SK-N-SH treated with all-trans-retinoic acid at 6 μM for 48 hours (cell line): ENCODE measurements at regions not wholly inside any gene's neighbourhood (a gene's known extent, or its start where the extent isn't known, plus 50 kb on each side); places are given as distances from the start of the nearest gene placed in this dataset.

Source experiments
- ATAC-seq: fragments of 200-7000 bp; cut with Tn5 transposase; 3 replicates; pipeline ENCODE4 v1.9.1; 2020; ENCODE audit warnings: mild to moderate bottlenecking, moderate library complexity
- ARNTL ChIP-seq: fragments of 450-650 bp; formaldehyde crosslinking; IDR thresholded peaks from 2 replicates; pipeline ENCODE4 v1.5.0; 2020; ENCODE audit warnings: low read depth, mild to moderate bottlenecking, moderate library complexity, borderline replicate concordance
- BACH2 ChIP-seq: fragments of 250-450 bp; sonication (Bioruptor Pico); IDR thresholded peaks from 2 replicates; pipeline ENCODE4 v1.9.0; 2021; ENCODE audit warnings: mild to moderate bottlenecking, borderline replicate concordance
- CSRNP3 ChIP-seq: fragments of 250-450 bp; sonication (Bioruptor Pico); IDR thresholded peaks from 2 replicates; pipeline ENCODE4 v1.5.1; 2021; ENCODE audit warnings: mild to moderate bottlenecking, moderate library complexity
- ESRRG ChIP-seq: fragments of 250-450 bp; sonication (Bioruptor Pico); IDR thresholded peaks from 2 replicates; pipeline ENCODE4 v1.6.1; 2021; ENCODE audit warnings: mild to moderate bottlenecking
- GLIS3 ChIP-seq: fragments of 250-450 bp; sonication (Bioruptor Pico); IDR thresholded peaks from 2 replicates; pipeline ENCODE4 v1.5.0; 2020; ENCODE audit warnings: mild to moderate bottlenecking, moderate library complexity
- ISL1 ChIP-seq: fragments of 250-450 bp; sonication (Bioruptor Pico); IDR thresholded peaks from 2 replicates; pipeline ENCODE4 v2.1.2; 2022; ENCODE audit warnings: mild to moderate bottlenecking, moderate library complexity
- OSR1 ChIP-seq: fragments of 250-450 bp; sonication (Bioruptor Pico); IDR thresholded peaks from 2 replicates; pipeline ENCODE4 v1.8.0; 2022; ENCODE audit warnings: moderate library complexity, mild to moderate bottlenecking, inconsistent platforms
- PATZ1 ChIP-seq: fragments of 250-450 bp; sonication (Bioruptor Pico); IDR thresholded peaks from 2 replicates; pipeline ENCODE4 v1.8.0; 2020; ENCODE audit warnings: mild to moderate bottlenecking, moderate library complexity, borderline replicate concordance
- POU6F1 ChIP-seq: fragments of 250-450 bp; sonication (Bioruptor Pico); IDR thresholded peaks from 2 replicates; pipeline ENCODE4 v1.8.0; 2021; ENCODE audit warnings: low read depth, mild to moderate bottlenecking, moderate library complexity, borderline replicate concordance
- PPARA ChIP-seq: fragments of 250-450 bp; sonication (Bioruptor Pico); IDR thresholded peaks from 2 replicates; pipeline ENCODE4 v1.5.0; 2020; ENCODE audit warnings: mild to moderate bottlenecking, borderline replicate concordance
- RARB ChIP-seq: fragments of 250-450 bp; sonication (Bioruptor Pico); IDR thresholded peaks from 2 replicates; pipeline ENCODE4 v1.8.0; 2021; ENCODE audit warnings: mild to moderate bottlenecking, moderate library complexity
- SNAI2 ChIP-seq: fragments of 250-450 bp; sonication (Bioruptor Pico); IDR thresholded peaks from 2 replicates; pipeline ENCODE4 v1.5.0; 2020; ENCODE audit warnings: mild to moderate bottlenecking, moderate library complexity
- TCF4 ChIP-seq: fragments of 250-450 bp; sonication (Bioruptor Pico); IDR thresholded peaks from 2 replicates; pipeline ENCODE4 v1.8.0; 2021; ENCODE audit warnings: mild to moderate bottlenecking, moderate library complexity, borderline replicate concordance
- ZC3H10 ChIP-seq: fragments of 250-450 bp; sonication (Bioruptor Pico); IDR thresholded peaks from 2 replicates; pipeline ENCODE4 v1.5.1; 2021; ENCODE audit warnings: mild to moderate bottlenecking, moderate library complexity
- ZFP3 ChIP-seq: fragments of 250-450 bp; sonication (Bioruptor Pico); IDR thresholded peaks from 2 replicates; pipeline ENCODE4 v1.5.0; 2020; ENCODE audit warnings: mild to moderate bottlenecking, moderate library complexity
- ZNF565 ChIP-seq: fragments of 450-650 bp; formaldehyde crosslinking; conservative IDR thresholded peaks from 2 replicates; pipeline ENCODE4 v1.5.0; 2020; ENCODE audit warnings: low read depth, mild to moderate bottlenecking, moderate library complexity
- ZNF70 ChIP-seq: fragments of 450-650 bp; formaldehyde crosslinking; IDR thresholded peaks from 2 replicates; pipeline ENCODE4 v1.5.0; 2020; ENCODE audit warnings: mild to moderate bottlenecking, moderate library complexity
- ZNF8 ChIP-seq: fragments of 450-650 bp; formaldehyde crosslinking; IDR thresholded peaks from 2 replicates; pipeline ENCODE4 v1.5.0; 2020; ENCODE audit warnings: mild to moderate bottlenecking, moderate library complexity
- TF ChIP-seq, protein P1 (sequence below): fragments of 250-450 bp; sonication (Bioruptor Pico); IDR thresholded peaks from 2 replicates; pipeline ENCODE4 v1.5.1; 2020; ENCODE audit warnings: low read depth, mild to moderate bottlenecking, moderate library complexity

DNA sequence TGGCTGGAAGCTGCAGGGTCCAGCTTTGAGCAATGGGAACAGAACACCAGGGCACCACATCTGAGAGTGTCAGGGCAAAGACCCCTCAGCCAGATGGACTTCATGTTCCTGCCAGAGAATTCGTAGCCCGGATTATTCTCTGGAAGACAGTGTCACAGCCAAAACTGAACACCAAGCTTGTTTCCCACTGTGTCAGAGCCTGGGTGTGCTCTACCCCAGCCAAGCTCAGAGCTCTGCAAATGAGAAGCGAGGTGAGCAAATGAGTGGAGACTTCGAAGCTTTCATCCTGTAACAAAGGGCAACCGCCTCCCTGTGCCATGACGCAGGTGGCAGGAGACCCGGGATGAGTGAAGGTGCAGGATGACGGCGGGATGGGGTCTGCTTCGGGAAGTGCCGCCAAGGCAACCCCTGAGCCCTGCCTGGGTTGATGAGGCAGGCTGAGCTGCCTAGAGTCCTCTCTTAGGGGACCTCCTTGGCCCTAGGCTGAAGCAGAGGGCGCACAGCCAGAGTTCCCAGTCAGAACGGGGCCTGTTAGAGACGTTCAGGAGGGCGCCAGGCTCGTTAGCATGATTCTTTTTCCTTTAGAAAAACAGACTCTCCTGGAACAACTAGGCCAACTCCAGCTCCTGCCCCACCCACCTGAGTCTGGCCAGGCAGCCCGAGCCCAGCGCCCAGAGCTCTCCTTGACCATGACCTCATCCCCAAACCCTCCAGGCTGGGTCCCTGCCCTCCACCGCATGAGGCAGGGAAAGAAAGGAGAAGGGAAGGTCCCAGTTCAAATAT is 187.7 kb downstream of the SOD2 start (continued):
- TF ChIP-seq CSRNP3 (CRISPR knock-in tag), result no peak
- TF ChIP-seq, all 23 proteins: peak for 0

DNA sequence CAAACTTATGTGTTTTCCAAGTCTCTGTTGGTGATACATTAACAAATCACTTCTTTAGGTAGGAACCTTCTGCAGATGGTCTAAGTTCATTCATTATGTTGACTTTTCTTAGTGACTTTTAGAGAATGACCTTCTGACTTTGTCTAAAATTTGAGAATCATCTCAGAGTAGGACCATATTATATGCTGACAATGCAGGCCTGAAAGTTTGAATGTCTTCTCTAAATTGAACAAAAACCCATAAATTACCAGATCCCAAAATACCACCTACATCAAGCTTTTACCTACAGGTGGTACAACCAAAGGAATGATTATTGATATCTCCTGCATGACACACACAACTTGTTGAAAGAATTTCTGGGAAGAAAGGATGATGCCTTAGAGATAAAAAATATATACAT is 191.5 kb downstream of the SOD2 start:
- no peak for ATAC-seq
- TF ChIP-seq ZNF8 (CRISPR knock-in tag), result no peak
- TF ChIP-seq SNAI2 (CRISPR knock-in tag), result no peak

DNA sequence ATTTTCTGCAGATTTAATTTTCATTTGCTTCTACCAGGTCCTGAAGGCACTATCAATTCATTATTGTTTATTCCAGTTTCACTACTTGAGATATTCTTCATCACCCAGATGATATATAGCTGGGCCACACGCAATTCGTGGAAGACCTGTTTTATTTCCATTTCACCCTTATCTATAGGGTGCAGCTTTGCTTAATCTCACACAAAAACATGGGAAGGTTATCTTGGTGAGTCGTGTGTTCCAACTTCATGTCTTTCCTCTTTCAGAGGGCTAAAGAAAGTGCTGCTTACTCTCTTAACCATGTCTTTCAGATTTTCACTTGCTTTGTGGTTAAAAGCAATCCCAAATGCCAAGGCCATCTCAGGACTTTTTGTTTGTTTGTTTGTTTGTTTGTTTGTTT is 194.0 kb downstream of the SOD2 start:
- no peak for ATAC-seq
- TF ChIP-seq GLIS3 (no peak), ARNTL (CRISPR knock-in tag) (no peak), PPARA (no peak), OSR1 (CRISPR knock-in tag) (no peak), BACH2 (no peak), ZFP3 (CRISPR knock-in tag) (no peak), POU6F1 (CRISPR knock-in tag) (no peak), ZNF8 (CRISPR knock-in tag) (no peak), ZNF70 (CRISPR knock-in tag) (no peak), ESRRG (CRISPR knock-in tag) (no peak), ZNF565 (no peak), TCF4 (CRISPR knock-in tag) (no peak)

DNA sequence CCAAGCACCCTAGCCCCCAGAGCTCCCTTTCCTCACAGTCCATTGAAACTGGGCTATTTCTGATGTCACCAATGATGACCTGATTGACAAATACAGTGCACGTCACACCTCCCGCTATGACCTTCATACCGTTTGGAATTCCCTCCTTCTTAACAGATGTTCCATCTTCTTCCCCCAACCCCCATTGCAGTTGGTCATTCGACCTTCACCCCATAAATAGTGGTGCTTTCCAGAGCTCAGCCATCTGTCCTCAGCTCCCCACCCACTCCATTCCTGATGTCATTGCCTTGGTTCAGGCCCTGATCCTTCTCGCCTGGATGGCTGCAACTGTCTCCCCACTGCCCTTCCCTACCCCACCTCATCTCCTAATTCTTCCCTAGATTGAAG is 198.5 kb downstream of the SOD2 start:
- TF ChIP-seq ZC3H10 (CRISPR knock-in tag), result no peak
- TF ChIP-seq RARB (CRISPR knock-in tag), result no peak
- TF ChIP-seq BACH2, result no peak
- TF ChIP-seq, protein P1, sequence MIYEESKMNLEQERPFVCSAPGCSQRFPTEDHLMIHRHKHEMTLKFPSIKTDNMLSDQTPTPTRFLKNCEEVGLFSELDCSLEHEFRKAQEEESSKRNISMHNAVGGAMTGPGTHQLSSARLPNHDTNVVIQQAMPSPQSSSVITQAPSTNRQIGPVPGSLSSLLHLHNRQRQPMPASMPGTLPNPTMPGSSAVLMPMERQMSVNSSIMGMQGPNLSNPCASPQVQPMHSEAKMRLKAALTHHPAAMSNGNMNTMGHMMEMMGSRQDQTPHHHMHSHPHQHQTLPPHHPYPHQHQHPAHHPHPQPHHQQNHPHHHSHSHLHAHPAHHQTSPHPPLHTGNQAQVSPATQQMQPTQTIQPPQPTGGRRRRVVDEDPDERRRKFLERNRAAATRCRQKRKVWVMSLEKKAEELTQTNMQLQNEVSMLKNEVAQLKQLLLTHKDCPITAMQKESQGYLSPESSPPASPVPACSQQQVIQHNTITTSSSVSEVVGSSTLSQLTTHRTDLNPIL, result no peak
- TF ChIP-seq ARNTL (CRISPR knock-in tag), result no peak
- no peak for TF ChIP-seq ISL1 (CRISPR knock-in tag)
- TF ChIP-seq SNAI2 (CRISPR knock-in tag), result no peak
- TF ChIP-seq OSR1 (CRISPR knock-in tag), result no peak
- TF ChIP-seq ZNF8 (CRISPR knock-in tag), result no peak
- TF ChIP-seq TCF4 (CRISPR knock-in tag), result no peak
- TF ChIP-seq PATZ1 (CRISPR knock-in tag), result no peak
- TF ChIP-seq ZNF70 (CRISPR knock-in tag), result no peak
- TF ChIP-seq POU6F1 (CRISPR knock-in tag), result no peak
- TF ChIP-seq CSRNP3 (CRISPR knock-in tag), result no peak
- ATAC-seq, result no peak
